Fibroblast of mammary gland (primary cell): ENCODE measurements at regions not wholly inside any gene's neighbourhood (a gene's known extent, or its start where the extent isn't known, plus 50 kb on each side); places are given as distances from the start of the nearest gene placed in this dataset.

ENCODE experiments used
- DNase-seq: peaks from one replicate; pipeline ENCODE4 v3.0.0-alpha.2; 2010; ENCODE audit warnings: low read depth
- H3K4me3 ChIP-seq: 2 replicates; pipeline ENCODE4 v1.5.1; 2011; ENCODE audit warnings: low read depth, mild to moderate bottlenecking, low read length, moderate library complexity; ENCODE audit not compliant: control insufficient read depth
- TF ChIP-seq, protein P1 (sequence below): conservative IDR thresholded peaks from 2 replicates; pipeline ENCODE4 v1.5.1; 2011; ENCODE audit warnings: low read depth, low read length, inconsistent platforms; ENCODE audit not compliant: control insufficient read depth, insufficient read depth

DNA sequence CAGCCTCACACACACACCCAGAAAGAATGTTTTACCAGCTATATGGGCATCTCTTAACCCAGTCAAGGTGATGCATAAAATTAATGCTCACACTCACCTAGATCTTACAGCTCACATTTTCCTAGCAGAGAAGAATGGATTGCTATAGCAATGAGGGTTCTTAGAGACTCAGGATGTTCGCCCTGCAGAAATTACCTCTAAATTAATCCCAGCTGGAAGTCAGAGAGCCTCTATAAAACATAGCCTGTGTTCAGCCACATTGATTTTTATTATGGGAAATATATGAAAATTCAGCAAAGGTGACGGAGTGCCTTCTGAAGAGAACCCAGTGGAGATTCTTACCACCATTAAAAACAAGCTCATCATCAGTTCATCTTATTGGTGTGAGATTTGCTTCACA is 528.3 kb upstream of the ZFP42 start:
- DNase-seq: no peak
- no peak overlapping the region for H3K4me3 ChIP-seq
- TF ChIP-seq, protein P1, sequence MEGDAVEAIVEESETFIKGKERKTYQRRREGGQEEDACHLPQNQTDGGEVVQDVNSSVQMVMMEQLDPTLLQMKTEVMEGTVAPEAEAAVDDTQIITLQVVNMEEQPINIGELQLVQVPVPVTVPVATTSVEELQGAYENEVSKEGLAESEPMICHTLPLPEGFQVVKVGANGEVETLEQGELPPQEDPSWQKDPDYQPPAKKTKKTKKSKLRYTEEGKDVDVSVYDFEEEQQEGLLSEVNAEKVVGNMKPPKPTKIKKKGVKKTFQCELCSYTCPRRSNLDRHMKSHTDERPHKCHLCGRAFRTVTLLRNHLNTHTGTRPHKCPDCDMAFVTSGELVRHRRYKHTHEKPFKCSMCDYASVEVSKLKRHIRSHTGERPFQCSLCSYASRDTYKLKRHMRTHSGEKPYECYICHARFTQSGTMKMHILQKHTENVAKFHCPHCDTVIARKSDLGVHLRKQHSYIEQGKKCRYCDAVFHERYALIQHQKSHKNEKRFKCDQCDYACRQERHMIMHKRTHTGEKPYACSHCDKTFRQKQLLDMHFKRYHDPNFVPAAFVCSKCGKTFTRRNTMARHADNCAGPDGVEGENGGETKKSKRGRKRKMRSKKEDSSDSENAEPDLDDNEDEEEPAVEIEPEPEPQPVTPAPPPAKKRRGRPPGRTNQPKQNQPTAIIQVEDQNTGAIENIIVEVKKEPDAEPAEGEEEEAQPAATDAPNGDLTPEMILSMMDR: no peak

DNA sequence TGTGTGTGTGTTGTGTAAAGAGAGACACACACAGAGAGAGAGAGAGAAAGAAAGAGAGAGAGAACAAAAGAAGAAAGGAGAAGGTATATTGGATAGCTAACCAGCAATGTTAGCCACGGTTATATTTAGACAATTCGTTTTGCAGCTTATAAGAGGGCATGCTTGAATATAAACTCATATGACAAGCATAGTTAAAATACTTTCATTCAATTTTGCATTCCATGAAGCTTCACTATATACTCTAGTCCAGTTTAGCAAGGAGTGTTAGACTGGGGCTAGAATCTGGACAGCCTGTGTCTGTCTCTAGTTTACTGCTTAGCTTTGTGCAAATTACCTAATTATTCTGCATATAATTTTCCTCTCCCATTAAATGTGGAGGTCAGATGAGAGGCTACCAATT is 525.9 kb upstream of the ZFP42 start:
- H3K4me3 ChIP-seq: no peak overlapping the region
- DNase-seq: no peak
- TF ChIP-seq, protein P1: no peak

DNA sequence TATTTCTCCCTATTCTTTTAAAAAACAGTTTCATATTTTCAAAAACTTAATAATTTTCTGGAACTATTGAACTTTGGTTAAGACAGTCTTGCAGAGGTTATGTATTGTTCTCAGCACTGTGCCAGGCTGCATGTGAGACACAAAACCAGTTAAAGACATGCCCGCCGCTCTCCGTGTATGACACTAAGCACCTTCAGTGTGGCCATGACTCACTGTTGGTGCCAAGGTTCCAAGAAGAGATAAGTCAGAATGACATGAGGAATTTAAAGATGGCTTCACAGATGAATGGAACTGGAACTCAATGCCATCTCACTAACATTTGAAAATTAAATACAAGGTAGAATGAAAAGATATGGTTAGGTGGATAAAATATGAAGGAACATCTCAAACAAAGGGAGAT is 525.5 kb upstream of the ZFP42 start:
- TF ChIP-seq, protein P1: no peak
- DNase-seq: no peak
- H3K4me3 ChIP-seq: no peak overlapping the region

DNA sequence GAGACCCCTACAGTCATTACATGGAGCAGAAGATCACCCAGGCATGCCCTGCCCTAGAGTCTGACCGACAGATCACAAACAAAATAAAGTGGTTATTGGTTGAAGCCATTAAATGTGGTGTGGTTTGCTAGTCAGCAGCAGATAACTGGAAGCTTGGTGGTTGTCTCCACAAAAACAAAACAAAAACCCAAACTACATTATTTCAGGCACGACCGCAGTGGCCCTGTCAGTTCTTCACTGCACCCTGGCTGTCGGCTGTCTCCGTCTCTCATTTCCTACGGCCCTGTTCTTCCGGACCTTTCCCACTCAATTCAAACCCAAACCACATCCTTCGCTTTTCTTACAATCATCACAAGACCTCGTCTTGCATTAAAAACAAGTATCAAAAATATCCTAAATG is 521.3 kb upstream of the ZFP42 start:
- TF ChIP-seq, protein P1: no peak
- DNase-seq: no peak
- H3K4me3 ChIP-seq: no peak overlapping the region

DNA sequence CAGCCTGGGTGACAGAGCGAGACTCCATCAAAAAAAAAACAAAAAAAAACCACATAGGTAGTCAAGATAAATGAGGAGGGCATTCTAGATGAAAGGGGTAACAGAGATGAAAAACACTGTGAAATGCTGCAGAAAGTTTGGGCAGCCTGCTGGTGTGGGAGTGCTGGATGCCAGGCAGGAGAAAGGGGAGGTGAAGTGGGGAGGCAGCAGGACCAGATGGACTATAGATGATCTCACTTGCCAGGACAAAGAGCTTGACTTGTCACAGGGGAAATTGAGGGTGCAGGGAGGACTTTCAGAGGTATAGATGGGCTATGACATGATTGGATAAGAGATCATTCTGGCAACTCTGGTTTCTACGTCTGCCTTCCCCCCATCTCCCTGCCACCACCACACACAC is 519.7 kb upstream of the ZFP42 start:
- DNase-seq: no peak
- no peak overlapping the region for H3K4me3 ChIP-seq
- TF ChIP-seq, protein P1: no peak

DNA sequence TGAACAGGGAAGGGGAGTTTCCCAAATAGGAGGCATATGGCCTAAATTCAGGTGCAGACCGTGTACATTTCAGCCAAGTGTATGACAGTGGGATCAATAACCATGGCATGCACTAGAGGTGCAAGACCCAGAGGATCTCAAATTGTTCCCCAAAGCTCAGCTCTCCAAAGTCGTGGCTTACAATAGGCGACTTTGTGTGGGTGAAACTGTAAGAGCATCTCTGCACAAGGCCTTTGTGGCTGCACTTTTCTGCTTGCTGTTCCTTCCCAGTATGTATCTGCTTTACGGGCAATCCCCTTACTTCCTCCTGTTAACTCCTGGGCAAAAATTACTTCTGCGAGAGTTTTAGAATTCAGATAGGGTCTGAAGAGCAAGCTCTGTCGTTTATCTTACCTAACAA is 518.3 kb upstream of the ZFP42 start:
- H3K4me3 ChIP-seq: no peak overlapping the region
- DNase-seq: no peak
- TF ChIP-seq, protein P1: no peak
